ENCODE measurements at regions not wholly inside any gene's neighbourhood (a gene's known extent, or its start where the extent isn't known, plus 50 kb on each side); places are given as distances from the start of the nearest gene placed in this dataset.

- Histone ChIP-seq H3K9me3 (no peaks in the 10 kb centered on the region), H3K4me3 (no peak overlapping the region), H3K27ac (no peak overlapping the region), H3K4me1 (peaks cover 0 to 9% (median 0%) of the 10 kb centered on the region in 4 donors), H3K36me3 (no peaks in the 10 kb centered on the region), H3K27me3 (no peaks in the 10 kb centered on the region)
- TF ChIP-seq CTCF (IDR thresholded peaks at IDR 0.05) (no peak), POLR2A (IDR thresholded peaks at IDR 0.05) (no peak), EP300 (IDR thresholded peaks at IDR 0.05) (no peak)
- 81 to 86% methylated on average over 9 of the region's 9 CpGs for whole genome bisulfite sequencing, 2 donors
- DNase-seq (ENCODE audit: low spot score in 2 of 2): no peak
These were observed 239.5 kb upstream of the CADM1 start for GRCh38 chr11:115743719-115744118.

- H3K4me3 ChIP-seq: no peak overlapping the region
- H3K27me3 ChIP-seq: no peaks in the 10 kb centered on the region
- H3K9me3 ChIP-seq: no peaks in the 10 kb centered on the region
- TF ChIP-seq POLR2A (IDR thresholded peaks at IDR 0.05) (no peak), CTCF (IDR thresholded peaks at IDR 0.05) (no peak), EP300 (IDR thresholded peaks at IDR 0.05) (no peak)
- 82 to 85% methylated on average over 17 of the region's 17 CpGs for WGBS, 2 donors
- H3K27ac ChIP-seq: no peak overlapping the region
- DNase-seq (ENCODE audit: low spot score in 2 of 2): no peak
- H3K4me1 ChIP-seq: peaks cover 0 to 6% (median 0%) of the 10 kb centered on the region in 4 donors
- H3K36me3 ChIP-seq: no peaks in the 10 kb centered on the region
These were observed 237.3 kb upstream of the CADM1 start for GRCh38 chr11:115741376-115742107.

GRCh38 chr11:115740324-115740723 is 236.1 kb upstream of the CADM1 start:
- DNase-seq (ENCODE audit: low spot score in 2 of 2): no peak
- Histone ChIP-seq H3K9me3 (no peaks in the 10 kb centered on the region), H3K27ac (no peak overlapping the region), H3K4me1 (peaks cover 0 to 6% (median 0%) of the 10 kb centered on the region in 4 donors), H3K36me3 (no peaks in the 10 kb centered on the region), H3K27me3 (no peaks in the 10 kb centered on the region), H3K4me3 (no peak overlapping the region)
- no peak for TF ChIP-seq CTCF (IDR thresholded peaks at IDR 0.05)
- TF ChIP-seq EP300 (IDR thresholded peaks at IDR 0.05): no peak
- no peak for TF ChIP-seq POLR2A (IDR thresholded peaks at IDR 0.05)

- Histone ChIP-seq H3K27me3 (no peaks in the 10 kb centered on the region), H3K27ac (no peak overlapping the region), H3K4me1 (peaks cover 0 to 6% (median 0%) of the 10 kb centered on the region in 4 donors), H3K9me3 (no peaks in the 10 kb centered on the region), H3K4me3 (no peak overlapping the region), H3K36me3 (no peaks in the 10 kb centered on the region)
- 92 to 95% methylated on average over 3 of the region's 3 CpGs for WGBS, 2 donors
- DNase-seq (ENCODE audit: low spot score in 2 of 2): no peak
- TF ChIP-seq EP300 (IDR thresholded peaks at IDR 0.05) (no peak), POLR2A (IDR thresholded peaks at IDR 0.05) (no peak), CTCF (IDR thresholded peaks at IDR 0.05) (no peak)
These were observed 235.7 kb upstream of the CADM1 start for GRCh38 chr11:115739878-115740277.

GRCh38 chr11:115739146-115739545 is 234.9 kb upstream of the CADM1 start:
- Histone ChIP-seq H3K27me3 (no peaks in the 10 kb centered on the region), H3K9me3 (no peaks in the 10 kb centered on the region), H3K4me3 (no peak overlapping the region), H3K4me1 (peaks cover 0 to 6% (median 0%) of the 10 kb centered on the region in 4 donors), H3K27ac (no peak overlapping the region), H3K36me3 (no peaks in the 10 kb centered on the region)
- WGBS, 2 donors: 48 to 53% methylated on average over 6 of the region's 6 CpGs
- no peak for TF ChIP-seq POLR2A (IDR thresholded peaks at IDR 0.05)
- DNase-seq (ENCODE audit: low spot score in 2 of 2): no peak
